ENCODE measurements at regions not wholly inside any gene's neighbourhood (a gene's known extent, or its start where the extent isn't known, plus 50 kb on each side); places are given as distances from the start of the nearest gene placed in this dataset.

GRCh38 chr1:117678246-117678977 is 72.6 kb downstream of the TENT5C start:
- DNase-seq (ENCODE audit: low read depth, low spot score), result no peak

- no peak for DNase-seq (ENCODE audit: low read depth, low spot score)
These were observed 73.5 kb downstream of the TENT5C start for GRCh38 chr1:117679299-117679698.

- DNase-seq (ENCODE audit: low read depth, low spot score), result no peak
These were observed 74.0 kb downstream of the TENT5C start for GRCh38 chr1:117679868-117680267.

- DNase-seq (ENCODE audit: low read depth, low spot score), result no peak
These were observed 74.6 kb downstream of the TENT5C start for GRCh38 chr1:117680316-117681002.

- no peak for DNase-seq (ENCODE audit: low read depth, low spot score)
These were observed 75.4 kb downstream of the TENT5C start for GRCh38 chr1:117681093-117681900.

GRCh38 chr1:117681901-117682250 is 76.0 kb downstream of the TENT5C start:
- DNase-seq (ENCODE audit: low read depth, low spot score), result no peak

- DNase-seq (ENCODE audit: low read depth, low spot score), result no peak
These were observed 76.5 kb downstream of the TENT5C start for GRCh38 chr1:117682372-117682771.

- no peak for DNase-seq (ENCODE audit: low read depth, low spot score)
These were observed 77.9 kb downstream of the TENT5C start for GRCh38 chr1:117683571-117684285.

- DNase-seq (ENCODE audit: low read depth, low spot score), result no peak
These were observed 80.3 kb downstream of the TENT5C start for GRCh38 chr1:117685936-117686806.

- DNase-seq (ENCODE audit: low read depth, low spot score), result no peak
These were observed 81.1 kb downstream of the TENT5C start for GRCh38 chr1:117686907-117687306.

GRCh38 chr1:117689997-117690625 is 84.3 kb downstream of the TENT5C start:
- no peak for DNase-seq (ENCODE audit: low read depth, low spot score)

- DNase-seq (ENCODE audit: low read depth, low spot score), result no peak
These were observed 86.1 kb downstream of the TENT5C start for GRCh38 chr1:117691942-117692341.

- no peak for DNase-seq (ENCODE audit: low read depth, low spot score)
These were observed 88.7 kb downstream of the TENT5C start for GRCh38 chr1:117694543-117694942.

- no peak for DNase-seq (ENCODE audit: low read depth, low spot score)
These were observed 90.1 kb downstream of the TENT5C start for GRCh38 chr1:117695796-117696490.

GRCh38 chr1:117696561-117696960 is 90.7 kb downstream of the TENT5C start:
- DNase-seq (ENCODE audit: low read depth, low spot score), result no peak

GRCh38 chr1:117697220-117697781 is 91.5 kb downstream of the TENT5C start:
- no peak for DNase-seq (ENCODE audit: low read depth, low spot score)

- no peak for DNase-seq (ENCODE audit: low read depth, low spot score)
These were observed 92.7 kb downstream of the TENT5C start for GRCh38 chr1:117698398-117699160.

- no peak for DNase-seq (ENCODE audit: low read depth, low spot score)
These were observed 94.1 kb downstream of the TENT5C start for GRCh38 chr1:117699953-117700352.

- no peak for DNase-seq (ENCODE audit: low read depth, low spot score)
These were observed 96.8 kb downstream of the TENT5C start for GRCh38 chr1:117702654-117703053.

Measured in activated naive CD8-positive, alpha-beta T cell treated with anti-CD3 and anti-CD28 coated beads, Interleukin-2, amount 50 U/mL, for 16 hours (primary cell).